H9 (cell line): ENCODE measurements at regions not wholly inside any gene's neighbourhood (a gene's known extent, or its start where the extent isn't known, plus 50 kb on each side); places are given as distances from the start of the nearest gene placed in this dataset.

Source experiments
- DNase-seq: peaks from one replicate; pipeline ENCODE4 v3.0.0-alpha.2; 2017
- H2AFZ ChIP-seq: one replicate; pipeline ENCODE4 v1.6.1; 2013; ENCODE audit warnings: mild to moderate bottlenecking, low read length, control low read depth, moderate library complexity
- H2AK5ac ChIP-seq: 2 replicates; pipeline ENCODE4 v1.6.1; 2013; ENCODE audit warnings: low read length, control low read depth, mixed read lengths; ENCODE audit not compliant: insufficient read length
- H2BK120ac ChIP-seq: one replicate; pipeline ENCODE4 v1.6.1; 2013; ENCODE audit warnings: low read depth, mild to moderate bottlenecking, low read length, control low read depth, inconsistent platforms; ENCODE audit not compliant: poor library complexity, severe bottlenecking
- H2BK12ac ChIP-seq: 2 replicates; pipeline ENCODE4 v1.6.1; 2013; ENCODE audit warnings: low read length, control low read depth, mixed read lengths, low read depth; ENCODE audit not compliant: insufficient read length
- H2BK15ac ChIP-seq: 2 replicates; pipeline ENCODE4 v1.6.1; 2013; ENCODE audit warnings: low read depth, low read length, control low read depth
- H2BK20ac ChIP-seq: one replicate; pipeline ENCODE4 v1.6.1; 2013; ENCODE audit warnings: low read depth, mild to moderate bottlenecking, low read length, control low read depth, inconsistent platforms; ENCODE audit not compliant: poor library complexity, severe bottlenecking
- H2BK5ac ChIP-seq: 2 replicates; pipeline ENCODE4 v1.6.1; 2013; ENCODE audit warnings: low read length, control low read depth, mixed read lengths; ENCODE audit not compliant: insufficient read length
- H3K14ac ChIP-seq: 2 replicates; pipeline ENCODE4 v1.6.1; 2013; ENCODE audit warnings: low read length, control low read depth; ENCODE audit not compliant: insufficient read depth
- H3K18ac ChIP-seq: 2 replicates; pipeline ENCODE4 v1.6.1; 2013; ENCODE audit warnings: low read depth, mild to moderate bottlenecking, mixed read lengths, low read length, control low read depth; ENCODE audit not compliant: insufficient read length
- H3K23ac ChIP-seq: 2 replicates; pipeline ENCODE4 v1.6.1; 2013; ENCODE audit warnings: low read length, control low read depth, mixed read lengths, low read depth; ENCODE audit not compliant: insufficient read length
- H3K23me2 ChIP-seq: 2 replicates; pipeline ENCODE4 v1.6.1; 2013; ENCODE audit warnings: low read depth, mild to moderate bottlenecking, mixed read lengths, low read length, control low read depth; ENCODE audit not compliant: insufficient read length, poor library complexity, severe bottlenecking
- H3K27ac ChIP-seq: 2 replicates; pipeline ENCODE4 v1.5.1; 2013; ENCODE audit warnings: low read length, control low read depth, mixed read lengths, low read depth; ENCODE audit not compliant: insufficient read length
- H3K27me3 ChIP-seq: 2 replicates; pipeline ENCODE4 v1.6.1; 2013; ENCODE audit warnings: low read length, control low read depth, inconsistent platforms; ENCODE audit not compliant: insufficient read depth
- H3K4ac ChIP-seq: 2 replicates; pipeline ENCODE4 v1.6.1; 2013; ENCODE audit warnings: low read depth, mild to moderate bottlenecking, control low read depth, inconsistent platforms, low read length, moderate library complexity
- H3K4me1 ChIP-seq: 2 replicates; pipeline ENCODE4 v1.6.1; 2013; ENCODE audit warnings: low read length, control low read depth, inconsistent platforms; ENCODE audit not compliant: insufficient read depth
- H3K4me2 ChIP-seq: 2 replicates; pipeline ENCODE4 v1.6.1; 2013; ENCODE audit warnings: low read length, control low read depth, mixed read lengths; ENCODE audit not compliant: insufficient read length, insufficient read depth
- H3K56ac ChIP-seq: 2 replicates; pipeline ENCODE4 v1.6.1; 2013; ENCODE audit warnings: low read depth, mild to moderate bottlenecking, mixed read lengths, low read length, control low read depth; ENCODE audit not compliant: insufficient read length
- H3K79me1 ChIP-seq: 2 replicates; pipeline ENCODE4 v1.6.1; 2013; ENCODE audit warnings: low read depth, mild to moderate bottlenecking, moderate library complexity, low read length, control low read depth, inconsistent platforms; ENCODE audit not compliant: insufficient read depth, poor library complexity, severe bottlenecking
- H3K79me2 ChIP-seq: 2 replicates; pipeline ENCODE4 v1.6.1; 2013; ENCODE audit warnings: low read length, control low read depth, inconsistent platforms; ENCODE audit not compliant: insufficient read depth
- H3K9ac ChIP-seq: 2 replicates; pipeline ENCODE4 v1.6.1; 2013; ENCODE audit warnings: low read length, control low read depth, mixed read lengths; ENCODE audit not compliant: insufficient read length; ENCODE audit errors: extremely low read depth
- H3K9me3 ChIP-seq: one replicate; pipeline ENCODE4 v1.6.1; 2013; ENCODE audit warnings: low read depth, low read length, inconsistent platforms; ENCODE audit not compliant: control insufficient read depth
- H3T11ph ChIP-seq: one replicate; pipeline ENCODE4 v1.6.1; 2013; ENCODE audit warnings: mild to moderate bottlenecking, low read length, control low read depth, inconsistent platforms
- H4K20me1 ChIP-seq: one replicate; pipeline ENCODE4 v1.6.1; 2013; ENCODE audit not compliant: control insufficient read depth, insufficient read length, insufficient read depth
- H4K5ac ChIP-seq: 2 replicates; pipeline ENCODE4 v1.6.1; 2013; ENCODE audit warnings: low read depth, mild to moderate bottlenecking, mixed read lengths, low read length, control low read depth; ENCODE audit not compliant: insufficient read length
- H4K8ac ChIP-seq: replicated peaks from 2 replicates; pipeline ENCODE4 v1.6.1; 2013; ENCODE audit warnings: low read length, control low read depth, mixed read lengths, low read depth; ENCODE audit not compliant: insufficient read length
- H4K91ac ChIP-seq: 2 replicates; pipeline ENCODE4 v1.6.1; 2013; ENCODE audit warnings: low read depth, mild to moderate bottlenecking, moderate library complexity, mixed read lengths, low read length, control low read depth; ENCODE audit not compliant: insufficient read length
- H3K27ac Mint-ChIP-seq, 3 experiments: 2 replicates in 2 of 3; 3 replicates in 1 of 3; pipeline ENCODE4 v1.8.0; 2020 to 2021; ENCODE audit warnings: mixed read lengths in 3 of 3, mild to moderate bottlenecking in 1 of 3, moderate library complexity in 1 of 3
- H3K27me3 Mint-ChIP-seq: 2 replicates; pipeline ENCODE4 v1.8.0; 2021; ENCODE audit warnings: low read depth, mild to moderate bottlenecking, moderate library complexity, mixed read lengths
- H3K36me3 Mint-ChIP-seq, 3 experiments: 2 replicates in 2 of 3; 3 replicates in 1 of 3; pipeline ENCODE4 v1.8.0; 2020 to 2021; ENCODE audit warnings: low read depth in 3 of 3, mixed read lengths in 3 of 3; ENCODE audit not compliant: insufficient read depth in 1 of 3
- H3K4me1 Mint-ChIP-seq, 2 experiments: 2 replicates each; pipeline ENCODE4 v1.8.0; 2020; ENCODE audit warnings: mixed read lengths in 2 of 2
- H3K4me3 Mint-ChIP-seq, 2 experiments: 2 replicates in 1 of 2; 3 replicates in 1 of 2; pipeline ENCODE4 v1.8.0; 2020 to 2021; ENCODE audit warnings: mild to moderate bottlenecking in 2 of 2, mixed read lengths in 2 of 2, moderate library complexity in 1 of 2
- H3K9me3 Mint-ChIP-seq, 2 experiments: 2 replicates in 1 of 2; 3 replicates in 1 of 2; pipeline ENCODE4 v1.8.0; 2020; ENCODE audit warnings: mild to moderate bottlenecking in 2 of 2, mixed read lengths in 2 of 2, moderate library complexity in 1 of 2
- CTCF ChIP-seq: fragments of 200-600 bp; sonication (generic); conservative IDR thresholded peaks from 3 replicates; pipeline ENCODE4 v1.8.0; 2021; ENCODE audit warnings: antibody characterized with exemption, mild to moderate bottlenecking
- WGBS: extraction: QIAGEN DNeasy Blood & Tissue Kit; methylation state at CpG from one replicate; pipeline ENCODE4 v1.1.7; 2013; ENCODE audit warnings: missing lambda C conversion rate, low lambda C conversion rate, mixed read lengths; ENCODE audit not compliant: insufficient read length; ENCODE audit errors: extremely low coverage; 5-methylcytosine and 5-hydroxymethylcytosine counted together

GRCh38 chr17:70338946-70339354, 169.6 kb downstream of the KCNJ2 start:
- Histone ChIP-seq H3T11ph (no peak overlapping the region), H4K20me1 (no peaks in the 10 kb centered on the region), H2AK5ac (no peak overlapping the region), H3K56ac (no peak overlapping the region), H3K14ac (no peak overlapping the region), H3K18ac (no peak overlapping the region), H3K23me2 (no peaks in the 10 kb centered on the region), H4K5ac (no peak overlapping the region), H3K79me2 (no peaks in the 10 kb centered on the region), H3K4ac (no peak overlapping the region), H2AFZ (no peak overlapping the region), H3K27me3 (no peaks in the 10 kb centered on the region), H2BK20ac (no peak overlapping the region), H3K27ac (no peak overlapping the region), H3K23ac (no peak overlapping the region), H4K91ac (no peak overlapping the region), H2BK5ac (no peak overlapping the region), H3K4me2 (no peak overlapping the region), H4K8ac (no peak overlapping the region), H3K9ac (no peak overlapping the region), H3K79me1 (no peaks in the 10 kb centered on the region), H3K4me1 (no peaks in the 10 kb centered on the region), H2BK15ac (no peak overlapping the region), H2BK12ac (no peak overlapping the region), H2BK120ac (no peak overlapping the region), H3K9me3 (no peaks in the 10 kb centered on the region)
- no peak overlapping the region for H3K27ac Mint-ChIP-seq
- no peaks in the 10 kb centered on the region for H3K36me3 Mint-ChIP-seq
- no CpG with 5 or more reads among the region's 1 CpG for WGBS
- H3K9me3 Mint-ChIP-seq: no peaks in the 10 kb centered on the region
- H3K4me1 Mint-ChIP-seq: peaks cover 5% of the 10 kb centered on the region in 2 experiments; a peak in 3 of 4 replicates
- DNase-seq: no peak
- TF ChIP-seq CTCF: no peak
- no peaks in the 10 kb centered on the region for H3K27me3 Mint-ChIP-seq
- no peak overlapping the region for H3K4me3 Mint-ChIP-seq
